A673 (cell line): ENCODE measurements at regions not wholly inside any gene's neighbourhood (a gene's known extent, or its start where the extent isn't known, plus 50 kb on each side); places are given as distances from the start of the nearest gene placed in this dataset.

ENCODE experiments used
- BruUV-seq: library from RNA; stranded (reverse); fragments of 400-500 nt; replicated peaks from 2 replicates; lab custom pipeline; 2021; lab: Mats Ljungman, UMichigan
- CTCF ChIA-PET: fragments of 300-600 bp; sonication (Branson Sonifier 250); formaldehyde crosslinking; loops from one replicate; lab custom pipeline; 2022; ENCODE audit warnings: antibody characterized with exemption; lab: Charles Lee
- POLR2A ChIA-PET: fragments of 300-600 bp; sonication (Branson Sonifier 250); formaldehyde crosslinking; loops from one replicate; lab custom pipeline; 2022; ENCODE audit warnings: antibody characterized with exemption; ENCODE audit not compliant: low non-redundant PET; lab: Charles Lee
- DNase-seq: peaks from one replicate; pipeline ENCODE4 v3.0.0-alpha.2; 2015; ENCODE audit warnings: low spot score
- H3K27ac ChIP-seq: fragments of 200-600 bp; sonication (generic); 2 replicates; pipeline ENCODE4 v1.5.1; 2016; ENCODE audit warnings: mixed run types, low read depth, mild to moderate bottlenecking, mixed read lengths, antibody characterized with exemption, low read length; ENCODE audit not compliant: poor library complexity, severe bottlenecking
- H3K27me3 ChIP-seq: fragments of 200-600 bp; sonication (generic); replicated peaks from 2 replicates; pipeline ENCODE4 v1.6.1; 2017; ENCODE audit warnings: mixed run types, low read depth, mild to moderate bottlenecking, mixed read lengths, antibody characterized with exemption, low read length; ENCODE audit not compliant: insufficient read depth, poor library complexity
- H3K36me3 ChIP-seq: fragments of 200-600 bp; sonication (generic); 2 replicates; pipeline ENCODE4 v1.6.1; 2016; ENCODE audit warnings: mixed run types, mild to moderate bottlenecking, mixed read lengths, antibody characterized with exemption, low read length; ENCODE audit not compliant: insufficient read depth, poor library complexity, severe bottlenecking
- H3K4me1 ChIP-seq: fragments of 200-600 bp; sonication (generic); 2 replicates; pipeline ENCODE4 v1.6.1; 2017; ENCODE audit warnings: mixed run types, mild to moderate bottlenecking, mixed read lengths, antibody characterized with exemption, low read length; ENCODE audit not compliant: insufficient read depth, poor library complexity, severe bottlenecking
- H3K4me3 ChIP-seq: fragments of 200-600 bp; sonication (generic); 2 replicates; pipeline ENCODE4 v1.5.1; 2016; ENCODE audit warnings: low read depth, mixed run types, mild to moderate bottlenecking, mixed read lengths, low read length; ENCODE audit not compliant: poor library complexity, severe bottlenecking
- H3K9me3 ChIP-seq: fragments of 200-600 bp; sonication (generic); 2 replicates; pipeline ENCODE4 v1.6.1; 2016; ENCODE audit warnings: mixed run types, low read depth, mild to moderate bottlenecking, mixed read lengths, antibody characterized with exemption, low read length; ENCODE audit not compliant: poor library complexity, severe bottlenecking
- CTCF ChIP-seq: fragments of 300-800, 200-600 bp; sonication (generic); conservative IDR thresholded peaks from 2 replicates; pipeline ENCODE4 v1.5.1; 2017; ENCODE audit warnings: low read depth, mild to moderate bottlenecking, antibody characterized with exemption, low read length, moderate library complexity, mixed read lengths
- EZH2 ChIP-seq: fragments of 200-600 bp; sonication (generic); IDR thresholded peaks from 2 replicates; pipeline ENCODE4 v1.6.1; 2017; ENCODE audit warnings: borderline replicate concordance, low read depth, mild to moderate bottlenecking, mixed read lengths, antibody characterized with exemption, low read length; ENCODE audit not compliant: poor library complexity, severe bottlenecking
- intact Hi-C: fragments of 100-400 bp; cut with micrococcal nuclease; formaldehyde crosslinking; loops from one replicate; pipeline ENCODE4 v1.10.0; 2022; ENCODE audit not compliant: unreplicated experiment

- Histone ChIP-seq H3K4me3 (no peak overlapping the region), H3K9me3 (no peaks in the 10 kb centered on the region), H3K27ac (no peak overlapping the region), H3K36me3 (no peaks in the 10 kb centered on the region), H3K4me1 (no peaks in the 10 kb centered on the region), H3K27me3 (no peaks in the 10 kb centered on the region)
- no TSS peak for BruUV-seq
- intact Hi-C loops, result no loop called here
- DNase-seq, result no peak
- CTCF ChIA-PET, result no interaction called here
- POLR2A ChIA-PET, result no interaction called here
- no peak for TF ChIP-seq CTCF
- no peak for TF ChIP-seq EZH2
Observed at GRCh38 chr2:191516260-191516659, 161.7 kb upstream of the NABP1 start.

- POLR2A ChIA-PET, result no interaction called here
- no peak overlapping the region for H3K4me3 ChIP-seq
- H3K27me3 ChIP-seq, result no peaks in the 10 kb centered on the region
- DNase-seq, result peak; percentile 45
- H3K9me3 ChIP-seq, result no peaks in the 10 kb centered on the region
- intact Hi-C loops, result loop anchor here (1.0 to 5.0 kb wide), 4 partner anchors 289 to 469 kb away; no protein-coding TSS in a partner anchor
- TF ChIP-seq EZH2, result no peak
- peak; percentile 74 for TF ChIP-seq CTCF
- H3K4me1 ChIP-seq, result no peaks in the 10 kb centered on the region
- H3K36me3 ChIP-seq, result no peaks in the 10 kb centered on the region
- BruUV-seq, result no TSS peak
- H3K27ac ChIP-seq, result no peak overlapping the region
- CTCF ChIA-PET, result interaction anchor here (0.6 to 1.3 kb wide), 4 partner anchors 292 to 469 kb away, joined by 3 to 11 read pairs (median 4); no protein-coding TSS in a partner anchor
Observed at GRCh38 chr2:191521608-191522208, 156.2 kb upstream of the NABP1 start.

GRCh38 chr2:191522478-191523120 lies 155.3 kb upstream of the NABP1 start:
- Histone ChIP-seq H3K36me3 (no peaks in the 10 kb centered on the region), H3K4me3 (no peak overlapping the region), H3K9me3 (no peaks in the 10 kb centered on the region), H3K4me1 (no peaks in the 10 kb centered on the region), H3K27me3 (no peaks in the 10 kb centered on the region), H3K27ac (no peak overlapping the region)
- BruUV-seq, result no TSS peak
- no peak for DNase-seq
- TF ChIP-seq EZH2, result no peak
- TF ChIP-seq CTCF, result no peak
- ChIA-PET POLR2A (no interaction called here), CTCF (no interaction called here)
- intact Hi-C loops, result loop anchor here (5.0 kb wide), 2 partner anchors 290 to 470 kb away; no protein-coding TSS in a partner anchor
